ENCODE measurements at regions not wholly inside any gene's neighbourhood (a gene's known extent, or its start where the extent isn't known, plus 50 kb on each side); places are given as distances from the start of the nearest gene placed in this dataset.
A peak's percentile ranks its signal among the peaks of the same experiment; 100 is the strongest.
"Not testable (repeated sequence)": the region's sequence is repeated elsewhere in the genome, so short reads cannot be mapped to it uniquely, and the experiment has no call there.

DNA sequence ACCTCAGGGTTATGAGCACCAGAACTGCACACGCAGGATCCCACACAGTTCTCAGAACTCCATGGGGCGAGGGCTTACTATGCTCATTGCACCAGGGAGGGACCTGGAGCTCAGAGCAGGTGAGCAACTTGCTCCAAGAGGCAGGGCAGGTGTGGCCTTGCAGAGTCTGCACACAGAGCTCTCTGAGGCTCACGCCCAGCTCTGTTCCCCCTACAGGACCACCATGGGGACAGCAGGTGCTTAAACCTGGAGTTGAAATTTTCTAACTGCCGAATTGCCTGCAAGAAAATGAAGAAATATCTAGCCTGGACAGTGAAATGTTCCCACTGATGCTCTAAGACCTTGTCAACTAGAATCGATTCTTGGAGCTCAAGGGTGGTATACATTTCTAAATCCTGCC, 49.9 kb upstream of the MSMB start:
- H3K4me2 ChIP-seq; H3K4me1 ChIP-seq; FAIRE-seq; DNase-seq (ENCODE audit: low read depth in 1 of 2, low spot score in 1 of 2); H3K4me3 ChIP-seq; H3K9me3 ChIP-seq; H3K27ac ChIP-seq; POLR2A ChIA-PET: not testable (repeated sequence)
- peak in 1 of 2 experiments; percentile 43; a peak in 3 of 6 replicates for ATAC-seq
- CTCF ChIA-PET: interaction anchor here (1.3 kb wide), 1 partner anchor 861 kb away, joined by 3 read pairs; no protein-coding TSS in a partner anchor
- 61% methylated on average over 5 of the region's 5 CpGs for WGBS (ENCODE audit: missing lambda C conversion rate)

DNA sequence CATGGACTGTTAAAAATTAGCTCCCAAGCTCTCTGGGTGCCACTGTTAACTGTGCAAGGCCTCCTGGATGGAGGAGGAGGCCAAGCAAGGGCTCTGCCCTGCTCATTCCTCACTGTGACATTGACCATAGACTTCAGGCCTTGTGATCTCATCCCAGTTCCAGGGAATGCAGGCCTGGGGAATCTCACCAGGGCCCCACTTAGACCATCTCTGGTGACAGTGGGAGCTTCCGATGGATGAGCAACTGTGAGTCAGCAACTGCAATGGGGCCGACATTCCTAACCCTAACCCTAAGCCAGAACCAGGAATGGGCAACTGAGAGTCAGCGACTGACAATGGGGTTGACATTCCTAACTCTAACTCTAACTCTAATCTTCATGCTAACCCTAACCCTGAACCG, 50.4 kb upstream of the MSMB start:
- POLR2A ChIA-PET: no interaction called here
- TF ChIP-seq HOXA7 (CRISPR knock-in tag; IDR thresholded peaks at IDR 0.05) (no peak), FOSL2 (IDR thresholded peaks at IDR 0.05) (no peak), FOSL2 (CRISPR knock-in tag; IDR thresholded peaks at IDR 0.05) (no peak), EHMT2 (IDR thresholded peaks at IDR 0.05; ENCODE audit: low read depth) (no peak), NPAS2 (CRISPR knock-in tag; IDR thresholded peaks at IDR 0.05; ENCODE audit: borderline replicate concordance) (no peak), BHLHE40 (IDR thresholded peaks at IDR 0.05; ENCODE audit: low read depth, low read length) (no peak), TFCP2L1 (CRISPR knock-in tag; IDR thresholded peaks at IDR 0.05) (no peak), ZSCAN20 (CRISPR knock-in tag; IDR thresholded peaks at IDR 0.05) (no peak), MYC (IDR thresholded peaks at IDR 0.05; ENCODE audit: borderline replicate concordance, low read length) (no peak), MAFK (IDR thresholded peaks at IDR 0.05; ENCODE audit: partially characterized antibody) (no peak), MAZ (IDR thresholded peaks at IDR 0.05; ENCODE audit: borderline replicate concordance, low read depth, low read length) (no peak), RFX5 (IDR thresholded peaks at IDR 0.05) (no peak), NFE2L2 (conservative IDR thresholded peaks at IDR 0.05; ENCODE audit: low read length) (no peak)
- TF ChIP-seq, protein P1, sequence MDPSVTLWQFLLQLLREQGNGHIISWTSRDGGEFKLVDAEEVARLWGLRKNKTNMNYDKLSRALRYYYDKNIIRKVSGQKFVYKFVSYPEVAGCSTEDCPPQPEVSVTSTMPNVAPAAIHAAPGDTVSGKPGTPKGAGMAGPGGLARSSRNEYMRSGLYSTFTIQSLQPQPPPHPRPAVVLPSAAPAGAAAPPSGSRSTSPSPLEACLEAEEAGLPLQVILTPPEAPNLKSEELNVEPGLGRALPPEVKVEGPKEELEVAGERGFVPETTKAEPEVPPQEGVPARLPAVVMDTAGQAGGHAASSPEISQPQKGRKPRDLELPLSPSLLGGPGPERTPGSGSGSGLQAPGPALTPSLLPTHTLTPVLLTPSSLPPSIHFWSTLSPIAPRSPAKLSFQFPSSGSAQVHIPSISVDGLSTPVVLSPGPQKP (IDR thresholded peaks at IDR 0.05; ENCODE audit: low read depth, low read length): no peak
- TF ChIP-seq, protein P2, sequence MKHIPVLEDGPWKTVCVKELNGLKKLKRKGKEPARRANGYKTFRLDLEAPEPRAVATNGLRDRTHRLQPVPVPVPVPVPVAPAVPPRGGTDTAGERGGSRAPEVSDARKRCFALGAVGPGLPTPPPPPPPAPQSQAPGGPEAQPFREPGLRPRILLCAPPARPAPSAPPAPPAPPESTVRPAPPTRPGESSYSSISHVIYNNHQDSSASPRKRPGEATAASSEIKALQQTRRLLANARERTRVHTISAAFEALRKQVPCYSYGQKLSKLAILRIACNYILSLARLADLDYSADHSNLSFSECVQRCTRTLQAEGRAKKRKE (CRISPR knock-in tag; IDR thresholded peaks at IDR 0.05; ENCODE audit: low read depth): no peak
- TF ChIP-seq, protein P3, sequence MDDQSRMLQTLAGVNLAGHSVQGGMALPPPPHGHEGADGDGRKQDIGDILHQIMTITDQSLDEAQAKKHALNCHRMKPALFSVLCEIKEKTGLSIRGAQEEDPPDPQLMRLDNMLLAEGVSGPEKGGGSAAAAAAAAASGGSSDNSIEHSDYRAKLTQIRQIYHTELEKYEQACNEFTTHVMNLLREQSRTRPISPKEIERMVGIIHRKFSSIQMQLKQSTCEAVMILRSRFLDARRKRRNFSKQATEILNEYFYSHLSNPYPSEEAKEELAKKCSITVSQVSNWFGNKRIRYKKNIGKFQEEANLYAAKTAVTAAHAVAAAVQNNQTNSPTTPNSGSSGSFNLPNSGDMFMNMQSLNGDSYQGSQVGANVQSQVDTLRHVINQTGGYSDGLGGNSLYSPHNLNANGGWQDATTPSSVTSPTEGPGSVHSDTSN (IDR thresholded peaks at IDR 0.05): no peak
- Histone ChIP-seq H3K27ac (no peak overlapping the region), H3K4me1 (no peaks in the 10 kb centered on the region), H3K9me3 (no peaks in the 10 kb centered on the region), H3K4me3 (no peak overlapping the region), H3K4me2 (no peak overlapping the region)
- 82% methylated on average over 4 of the region's 4 CpGs for WGBS (ENCODE audit: missing lambda C conversion rate)
- FAIRE-seq: no peak
- no peak for DNase-seq (ENCODE audit: low read depth in 1 of 2, low spot score in 1 of 2)
- CTCF ChIA-PET: no interaction called here
- no peak for ATAC-seq

DNA sequence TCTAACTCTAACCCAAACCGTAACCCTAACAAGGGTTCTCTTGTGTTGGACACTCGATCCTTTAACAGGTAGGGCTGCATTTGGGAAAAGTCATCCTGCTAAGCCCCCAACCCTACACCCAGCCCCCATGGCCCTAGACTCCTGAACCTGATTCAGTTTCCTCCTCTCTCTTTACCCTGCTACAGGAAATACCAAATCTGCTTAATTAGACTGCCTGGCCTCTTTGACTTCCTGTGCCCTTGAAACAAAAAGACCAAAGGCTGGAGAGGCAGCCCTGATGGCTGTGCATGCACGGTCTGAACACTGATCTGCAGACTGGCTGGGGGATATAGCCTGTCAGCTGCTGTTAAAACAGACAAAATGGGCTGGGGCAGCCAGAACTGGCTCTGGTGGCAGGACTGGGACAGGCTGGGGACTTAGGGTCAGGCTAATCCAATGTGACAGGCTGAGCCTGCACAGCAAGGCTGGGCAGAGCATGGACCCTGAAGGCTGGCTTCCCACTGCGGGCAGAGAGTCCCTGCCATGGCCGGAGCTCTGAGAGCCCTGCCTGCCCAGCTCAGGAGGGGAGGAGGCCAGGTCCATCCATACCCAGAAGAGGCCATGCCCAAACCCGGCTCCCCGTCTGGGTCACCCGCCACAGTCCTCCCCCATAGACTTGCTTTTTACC, 51.0 kb upstream of the MSMB start:
- ATAC-seq (no peak), FAIRE-seq (no peak), DNase-seq (ENCODE audit: low read depth in 1 of 2, low spot score in 1 of 2) (no peak)
- POLR2A ChIA-PET: no interaction called here
- CTCF ChIA-PET: no interaction called here
- Histone ChIP-seq H3K4me2 (no peak overlapping the region), H3K4me1 (no peaks in the 10 kb centered on the region), H3K4me3 (no peak overlapping the region), H3K9me3 (no peaks in the 10 kb centered on the region), H3K27ac (no peak overlapping the region)
- 75% methylated on average over 7 of the region's 8 CpGs for WGBS (ENCODE audit: missing lambda C conversion rate)
- TF ChIP-seq JUN (IDR thresholded peaks at IDR 0.05): no peak
- no peak for TF ChIP-seq RCOR1 (IDR thresholded peaks at IDR 0.05; ENCODE audit: low read depth, low read length)
- TF ChIP-seq, protein P4, sequence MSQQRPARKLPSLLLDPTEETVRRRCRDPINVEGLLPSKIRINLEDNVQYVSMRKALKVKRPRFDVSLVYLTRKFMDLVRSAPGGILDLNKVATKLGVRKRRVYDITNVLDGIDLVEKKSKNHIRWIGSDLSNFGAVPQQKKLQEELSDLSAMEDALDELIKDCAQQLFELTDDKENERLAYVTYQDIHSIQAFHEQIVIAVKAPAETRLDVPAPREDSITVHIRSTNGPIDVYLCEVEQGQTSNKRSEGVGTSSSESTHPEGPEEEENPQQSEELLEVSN (IDR thresholded peaks at IDR 0.05; ENCODE audit: borderline replicate concordance, low read depth): no peak
- no peak for TF ChIP-seq JUNB (IDR thresholded peaks at IDR 0.05)
- TF ChIP-seq EHF (CRISPR knock-in tag; IDR thresholded peaks at IDR 0.05): no peak
- no peak for TF ChIP-seq ESRRA (IDR thresholded peaks at IDR 0.05; ENCODE audit: borderline replicate concordance, low read length)
- TF ChIP-seq, protein P5, sequence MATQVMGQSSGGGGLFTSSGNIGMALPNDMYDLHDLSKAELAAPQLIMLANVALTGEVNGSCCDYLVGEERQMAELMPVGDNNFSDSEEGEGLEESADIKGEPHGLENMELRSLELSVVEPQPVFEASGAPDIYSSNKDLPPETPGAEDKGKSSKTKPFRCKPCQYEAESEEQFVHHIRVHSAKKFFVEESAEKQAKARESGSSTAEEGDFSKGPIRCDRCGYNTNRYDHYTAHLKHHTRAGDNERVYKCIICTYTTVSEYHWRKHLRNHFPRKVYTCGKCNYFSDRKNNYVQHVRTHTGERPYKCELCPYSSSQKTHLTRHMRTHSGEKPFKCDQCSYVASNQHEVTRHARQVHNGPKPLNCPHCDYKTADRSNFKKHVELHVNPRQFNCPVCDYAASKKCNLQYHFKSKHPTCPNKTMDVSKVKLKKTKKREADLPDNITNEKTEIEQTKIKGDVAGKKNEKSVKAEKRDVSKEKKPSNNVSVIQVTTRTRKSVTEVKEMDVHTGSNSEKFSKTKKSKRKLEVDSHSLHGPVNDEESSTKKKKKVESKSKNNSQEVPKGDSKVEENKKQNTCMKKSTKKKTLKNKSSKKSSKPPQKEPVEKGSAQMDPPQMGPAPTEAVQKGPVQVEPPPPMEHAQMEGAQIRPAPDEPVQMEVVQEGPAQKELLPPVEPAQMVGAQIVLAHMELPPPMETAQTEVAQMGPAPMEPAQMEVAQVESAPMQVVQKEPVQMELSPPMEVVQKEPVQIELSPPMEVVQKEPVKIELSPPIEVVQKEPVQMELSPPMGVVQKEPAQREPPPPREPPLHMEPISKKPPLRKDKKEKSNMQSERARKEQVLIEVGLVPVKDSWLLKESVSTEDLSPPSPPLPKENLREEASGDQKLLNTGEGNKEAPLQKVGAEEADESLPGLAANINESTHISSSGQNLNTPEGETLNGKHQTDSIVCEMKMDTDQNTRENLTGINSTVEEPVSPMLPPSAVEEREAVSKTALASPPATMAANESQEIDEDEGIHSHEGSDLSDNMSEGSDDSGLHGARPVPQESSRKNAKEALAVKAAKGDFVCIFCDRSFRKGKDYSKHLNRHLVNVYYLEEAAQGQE (IDR thresholded peaks at IDR 0.05): no peak
- no peak for TF ChIP-seq NFE2L2 (conservative IDR thresholded peaks at IDR 0.05; ENCODE audit: low read length)
- no peak for TF ChIP-seq HOXB13 (CRISPR knock-in tag; IDR thresholded peaks at IDR 0.05; ENCODE audit: low read depth)
- TF ChIP-seq CEBPB (IDR thresholded peaks at IDR 0.05): no peak
- TF ChIP-seq ZC3H11A (IDR thresholded peaks at IDR 0.05): no peak
